Keratinocyte (primary cell): ENCODE measurements at regions not wholly inside any gene's neighbourhood (a gene's known extent, or its start where the extent isn't known, plus 50 kb on each side); places are given as distances from the start of the nearest gene placed in this dataset.

Experiments used
- DNase-seq: peaks from one replicate; pipeline ENCODE4 v3.0.0-alpha.2; 2011; ENCODE audit warnings: low read depth, missing footprints, low spot score
- FAIRE-seq: peaks from 2 replicates; lab custom pipeline; 2011; peaks lifted over from hg19 to GRCh38; lab: Jason Lieb, UNC
- H2AFZ ChIP-seq: 2 replicates; pipeline ENCODE4 v1.6.0; 2012; ENCODE audit warnings: low read length, control low read depth, inconsistent platforms; ENCODE audit not compliant: control insufficient read depth
- H3K27ac ChIP-seq: 2 replicates; pipeline ENCODE4 v1.5.1; 2011; ENCODE audit warnings: low read length; ENCODE audit not compliant: control insufficient read depth, insufficient read depth
- H3K27me3 ChIP-seq: 3 replicates; pipeline ENCODE4 v1.6.0; 2011; ENCODE audit warnings: low read length; ENCODE audit not compliant: control insufficient read depth, insufficient read depth; ENCODE audit errors: extremely low read depth
- H3K36me3 ChIP-seq, 2 experiments: 2 replicates in 1 of 2; 3 replicates in 1 of 2; pipeline ENCODE4 v1.5.1; 2011; ENCODE audit warnings: low read length in 2 of 2, mild to moderate bottlenecking in 1 of 2; ENCODE audit not compliant: control insufficient read depth in 2 of 2, insufficient read depth in 2 of 2; ENCODE audit errors: extremely low read depth in 1 of 2
- H3K4me1 ChIP-seq: 3 replicates; pipeline ENCODE4 v1.5.1; 2011; ENCODE audit warnings: low read length; ENCODE audit not compliant: control insufficient read depth, insufficient read depth; ENCODE audit errors: extremely low read depth
- H3K4me2 ChIP-seq: 3 replicates; pipeline ENCODE4 v1.6.0; 2011; ENCODE audit warnings: low read depth, low read length; ENCODE audit not compliant: control insufficient read depth, insufficient read depth; ENCODE audit errors: extremely low read depth
- H3K4me3 ChIP-seq, 3 experiments: fragments of 200-600 bp in 1 of 3; sonication (generic) in 1 of 3; 2 replicates in 2 of 3; 3 replicates in 1 of 3; pipeline ENCODE4 v1.5.1; 2011 to 2016; ENCODE audit warnings: low read length in 3 of 3, mild to moderate bottlenecking in 3 of 3, control low read depth in 2 of 3, inconsistent platforms in 1 of 3, low read depth in 1 of 3, mixed read lengths in 1 of 3, mixed run types in 1 of 3, moderate library complexity in 1 of 3; ENCODE audit not compliant: control insufficient read depth in 2 of 3, insufficient read depth in 2 of 3; ENCODE audit errors: extremely low read depth in 1 of 3
- H3K79me2 ChIP-seq: 2 replicates; pipeline ENCODE4 v1.6.0; 2012; ENCODE audit warnings: low read length; ENCODE audit not compliant: control insufficient read depth, insufficient read depth
- H3K9ac ChIP-seq: 3 replicates; pipeline ENCODE4 v1.6.0; 2011; ENCODE audit warnings: low read length; ENCODE audit not compliant: control insufficient read depth, insufficient read depth; ENCODE audit errors: extremely low read depth
- H3K9me1 ChIP-seq: 3 replicates; pipeline ENCODE4 v1.6.0; 2011; ENCODE audit warnings: low read length; ENCODE audit not compliant: control insufficient read depth, insufficient read depth; ENCODE audit errors: extremely low read depth
- H3K9me3 ChIP-seq: 2 replicates; pipeline ENCODE4 v1.5.1; 2012; ENCODE audit warnings: low read depth, low read length; ENCODE audit not compliant: control insufficient read depth
- H4K20me1 ChIP-seq: 3 replicates; pipeline ENCODE4 v1.6.0; 2011; ENCODE audit warnings: low read length; ENCODE audit not compliant: control insufficient read depth, insufficient read depth; ENCODE audit errors: extremely low read depth
- CTCF ChIP-seq, 3 experiments: IDR thresholded peaks in 1 of 3; conservative IDR thresholded peaks in 1 of 3; optimal IDR thresholded peaks in 1 of 3; 2 replicates in 2 of 3; 3 replicates in 1 of 3; pipeline versions ENCODE3 to v1.5.1; 2011; ENCODE audit warnings: low read length in 3 of 3, mild to moderate bottlenecking in 3 of 3, moderate library complexity in 2 of 3, control low read depth in 1 of 3, inconsistent platforms in 1 of 3; ENCODE audit not compliant: insufficient read depth in 2 of 3; ENCODE audit errors: extremely low read depth in 1 of 3
- EZH2 ChIP-seq: IDR thresholded peaks from one replicate; pipeline ENCODE4 v1.6.1; 2012; ENCODE audit warnings: inconsistent platforms, mild to moderate bottlenecking, low read length, moderate library complexity
- dilution Hi-C: fragments of 300-500 bp; cut with MboI; formaldehyde crosslinking; loops from one replicate; pipeline ENCODE4 v1.7.0; 2020; ENCODE audit warnings: low sequenced_read_pairs; ENCODE audit not compliant: extremely low pct_ligation_motif_present

GRCh38 chr18:72995558-72995957, 127.8 kb upstream of the NETO1 start:
- peak overlapping the region; percentile 26 for H2AFZ ChIP-seq
- TF ChIP-seq EZH2, result no peak
- TF ChIP-seq CTCF (optimal IDR thresholded peaks at IDR 0.05 in 1 of 3, IDR thresholded peaks at IDR 0.05 in 1 of 3, conservative IDR thresholded peaks at IDR 0.05 in 1 of 3; ENCODE audit: extremely low read depth in 1 of 3, insufficient read depth in 2 of 3, low read length in 3 of 3), result no peak
- H3K27me3 ChIP-seq, result no peaks in the 10 kb centered on the region
- H3K79me2 ChIP-seq, result no peaks in the 10 kb centered on the region
- H3K4me2 ChIP-seq, result peak overlapping the region; percentile 34
- DNase-seq (no peak), FAIRE-seq (no peak)
- H4K20me1 ChIP-seq, result no peaks in the 10 kb centered on the region
- dilution Hi-C loops, result no loop called here
- peak overlapping the region; percentile 24 for H3K27ac ChIP-seq
- H3K9me3 ChIP-seq, result no peaks in the 10 kb centered on the region
- no peaks in the 10 kb centered on the region for H3K9me1 ChIP-seq
- no peak overlapping the region for H3K4me3 ChIP-seq
- H3K36me3 ChIP-seq, result no peaks in the 10 kb centered on the region
- H3K4me1 ChIP-seq, result peaks cover 10% of the 10 kb centered on the region
- no peak overlapping the region for H3K9ac ChIP-seq

GRCh38 chr18:72993250-72993649, 125.5 kb upstream of the NETO1 start:
- no peak overlapping the region for H3K4me2 ChIP-seq
- dilution Hi-C loops, result no loop called here
- H3K27me3 ChIP-seq, result no peaks in the 10 kb centered on the region
- DNase-seq (no peak), FAIRE-seq (no peak)
- H3K9me1 ChIP-seq, result no peaks in the 10 kb centered on the region
- H3K79me2 ChIP-seq, result no peaks in the 10 kb centered on the region
- H3K36me3 ChIP-seq, result no peaks in the 10 kb centered on the region
- H3K9ac ChIP-seq, result no peak overlapping the region
- H3K4me1 ChIP-seq, result peaks cover 7% of the 10 kb centered on the region
- no peak overlapping the region for H3K4me3 ChIP-seq
- H4K20me1 ChIP-seq, result no peaks in the 10 kb centered on the region
- no peak overlapping the region for H2AFZ ChIP-seq
- H3K27ac ChIP-seq, result no peak overlapping the region
- TF ChIP-seq EZH2 (no peak), CTCF (optimal IDR thresholded peaks at IDR 0.05 in 1 of 3, IDR thresholded peaks at IDR 0.05 in 1 of 3, conservative IDR thresholded peaks at IDR 0.05 in 1 of 3; ENCODE audit: extremely low read depth in 1 of 3, insufficient read depth in 2 of 3, low read length in 3 of 3) (no peak)
- H3K9me3 ChIP-seq, result no peaks in the 10 kb centered on the region
